Astrocyte (in vitro differentiated cells and primary cell): ENCODE measurements at regions not wholly inside any gene's neighbourhood (a gene's known extent, or its start where the extent isn't known, plus 50 kb on each side); places are given as distances from the start of the nearest gene placed in this dataset.

ENCODE experiments used
- CTCF ChIP-seq: IDR thresholded peaks from 2 replicates; pipeline ENCODE4 v1.5.1; 2011; ENCODE audit warnings: low read depth, mild to moderate bottlenecking, inconsistent platforms, low read length, moderate library complexity; ENCODE audit not compliant: insufficient read depth
- EZH2 ChIP-seq: IDR thresholded peaks from 2 replicates; pipeline ENCODE4 v1.6.1; 2012; ENCODE audit warnings: mild to moderate bottlenecking, low read length, inconsistent platforms; ENCODE audit not compliant: insufficient read depth

- TF ChIP-seq EZH2, result no peak
- no peak for TF ChIP-seq CTCF
These were observed 265.0 kb upstream of the LRIG3 start for GRCh38 chr12:59185295-59185694.
